Upper lobe of right lung (tissue), 1 donor: ENCODE measurements at regions not wholly inside any gene's neighbourhood (a gene's known extent, or its start where the extent isn't known, plus 50 kb on each side); places are given as distances from the start of the nearest gene placed in this dataset.

Experiments used
- ATAC-seq: fragments of 200-7000 bp; cut with Tn5 transposase; one replicate; pipeline ENCODE4 v1.9.1; 2020; ENCODE audit warnings: mild to moderate bottlenecking, moderate library complexity
- DNase-seq: peaks from one replicate; pipeline ENCODE4 v3.0.0-alpha.2; 2020
- H3K27ac ChIP-seq: fragments of 200-600 bp; one replicate; pipeline ENCODE4 v1.8.0; 2022
- H3K27me3 ChIP-seq: fragments of 200-600 bp; one replicate; pipeline ENCODE4 v1.8.0; 2022; ENCODE audit warnings: mild to moderate bottlenecking
- H3K36me3 ChIP-seq: fragments of 200-600 bp; one replicate; pipeline ENCODE4 v1.8.0; 2022
- H3K4me1 ChIP-seq: fragments of 200-600 bp; one replicate; pipeline ENCODE4 v1.8.0; 2022
- H3K4me3 ChIP-seq: fragments of 200-600 bp; one replicate; pipeline ENCODE4 v1.8.0; 2022; ENCODE audit warnings: mild to moderate bottlenecking
- H3K9me3 ChIP-seq: fragments of 200-600 bp; one replicate; pipeline ENCODE4 v1.8.0; 2022
- intact Hi-C: fragments of 100-400 bp; cut with DNase I; formaldehyde crosslinking; loops from one replicate; pipeline ENCODE4 v1.11.0; 2022
- TF ChIP-seq, protein P1 (sequence below): fragments of 200-600 bp; IDR thresholded peaks from one replicate; pipeline ENCODE4 v1.8.0; 2022; ENCODE audit warnings: antibody characterized with exemption
- donor health status: DM: no; HTN: yes; CAD: no; lungs with severe emphysema.

DNA sequence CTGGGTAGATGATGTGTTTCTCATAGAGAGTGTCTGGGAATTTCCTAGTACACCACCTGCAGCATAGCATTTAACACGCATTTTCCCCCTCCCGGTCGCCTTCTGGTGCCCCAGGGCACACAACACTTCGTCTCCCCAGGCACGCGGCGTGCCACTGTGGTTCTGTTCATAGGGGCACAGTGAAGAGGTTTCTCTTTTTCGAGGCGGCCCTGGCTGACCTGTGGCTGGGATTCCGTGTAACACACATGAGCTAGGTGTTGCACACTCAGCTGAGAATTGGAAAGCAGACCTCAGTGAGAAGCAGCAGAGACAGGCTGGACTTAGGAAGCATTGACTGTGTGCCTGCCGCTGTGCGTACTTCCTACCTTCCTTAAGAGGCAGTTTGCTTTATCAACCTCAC is 214.3 kb upstream of the SHH start:
- no peaks in the 10 kb centered on the region for H3K27me3 ChIP-seq
- DNase-seq, result no peak
- H3K4me3 ChIP-seq, result no peak overlapping the region
- no peak overlapping the region for H3K27ac ChIP-seq
- no peak for ATAC-seq
- H3K9me3 ChIP-seq, result no peaks in the 10 kb centered on the region
- no peaks in the 10 kb centered on the region for H3K4me1 ChIP-seq
- TF ChIP-seq, protein P1, sequence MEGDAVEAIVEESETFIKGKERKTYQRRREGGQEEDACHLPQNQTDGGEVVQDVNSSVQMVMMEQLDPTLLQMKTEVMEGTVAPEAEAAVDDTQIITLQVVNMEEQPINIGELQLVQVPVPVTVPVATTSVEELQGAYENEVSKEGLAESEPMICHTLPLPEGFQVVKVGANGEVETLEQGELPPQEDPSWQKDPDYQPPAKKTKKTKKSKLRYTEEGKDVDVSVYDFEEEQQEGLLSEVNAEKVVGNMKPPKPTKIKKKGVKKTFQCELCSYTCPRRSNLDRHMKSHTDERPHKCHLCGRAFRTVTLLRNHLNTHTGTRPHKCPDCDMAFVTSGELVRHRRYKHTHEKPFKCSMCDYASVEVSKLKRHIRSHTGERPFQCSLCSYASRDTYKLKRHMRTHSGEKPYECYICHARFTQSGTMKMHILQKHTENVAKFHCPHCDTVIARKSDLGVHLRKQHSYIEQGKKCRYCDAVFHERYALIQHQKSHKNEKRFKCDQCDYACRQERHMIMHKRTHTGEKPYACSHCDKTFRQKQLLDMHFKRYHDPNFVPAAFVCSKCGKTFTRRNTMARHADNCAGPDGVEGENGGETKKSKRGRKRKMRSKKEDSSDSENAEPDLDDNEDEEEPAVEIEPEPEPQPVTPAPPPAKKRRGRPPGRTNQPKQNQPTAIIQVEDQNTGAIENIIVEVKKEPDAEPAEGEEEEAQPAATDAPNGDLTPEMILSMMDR, result no peak
- intact Hi-C loops, result no loop called here
- no peaks in the 10 kb centered on the region for H3K36me3 ChIP-seq

DNA sequence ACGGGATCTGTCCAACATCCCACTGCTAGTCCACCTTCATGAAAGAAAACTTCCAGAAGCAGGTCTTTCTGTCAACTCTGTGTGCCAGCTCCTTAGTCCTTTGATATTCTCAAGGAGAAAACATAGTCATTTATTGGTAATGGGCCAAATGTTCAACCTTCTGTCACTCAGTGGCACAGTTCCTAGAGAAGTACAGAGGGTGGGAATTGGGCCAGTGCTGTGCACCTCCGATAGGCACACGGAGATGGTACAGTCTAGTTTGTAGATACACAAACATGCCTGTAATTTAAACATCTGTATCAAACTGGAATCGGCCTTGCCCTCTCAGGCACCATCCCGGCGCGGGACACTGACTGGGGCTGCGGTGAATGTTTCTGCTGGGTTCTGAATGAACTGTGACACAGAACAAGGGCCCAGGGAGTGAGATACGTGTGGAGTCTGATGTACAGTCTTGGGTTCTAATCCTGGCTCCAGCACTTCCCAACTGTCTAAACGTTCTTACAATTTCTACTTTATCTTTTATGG is 213.9 kb upstream of the SHH start:
- intact Hi-C loops, result no loop called here
- no peaks in the 10 kb centered on the region for H3K9me3 ChIP-seq
- no peak for ATAC-seq
- H3K36me3 ChIP-seq, result no peaks in the 10 kb centered on the region
- H3K27me3 ChIP-seq, result no peaks in the 10 kb centered on the region
- no peak overlapping the region for H3K27ac ChIP-seq
- DNase-seq, result no peak
- H3K4me1 ChIP-seq, result no peaks in the 10 kb centered on the region
- H3K4me3 ChIP-seq, result no peak overlapping the region
- TF ChIP-seq, protein P1, result no peak

DNA sequence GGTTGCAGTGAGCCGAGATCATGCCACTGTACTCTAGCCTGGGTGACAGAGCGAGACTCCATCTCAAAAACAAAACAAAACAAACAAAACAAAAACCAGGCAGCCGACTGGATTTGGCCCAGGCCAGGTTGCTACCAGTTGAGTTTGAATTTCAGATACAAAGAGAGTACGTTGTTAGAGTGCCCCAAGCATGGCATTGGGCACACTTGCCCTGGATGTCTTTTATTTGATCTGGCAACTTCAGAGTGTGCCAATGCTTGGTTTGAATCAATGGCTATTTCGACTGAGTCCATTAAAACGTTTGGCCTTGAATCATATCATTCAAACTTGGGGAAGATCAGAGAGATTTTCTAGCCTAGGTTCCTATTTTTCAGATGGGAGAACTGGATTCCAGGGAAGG is 213.4 kb upstream of the SHH start:
- Histone ChIP-seq H3K9me3 (no peaks in the 10 kb centered on the region), H3K4me3 (no peak overlapping the region), H3K27me3 (no peaks in the 10 kb centered on the region), H3K36me3 (no peaks in the 10 kb centered on the region), H3K4me1 (no peaks in the 10 kb centered on the region), H3K27ac (no peak overlapping the region)
- DNase-seq (no peak), ATAC-seq (no peak)
- intact Hi-C loops, result no loop called here
- TF ChIP-seq, protein P1, result no peak

DNA sequence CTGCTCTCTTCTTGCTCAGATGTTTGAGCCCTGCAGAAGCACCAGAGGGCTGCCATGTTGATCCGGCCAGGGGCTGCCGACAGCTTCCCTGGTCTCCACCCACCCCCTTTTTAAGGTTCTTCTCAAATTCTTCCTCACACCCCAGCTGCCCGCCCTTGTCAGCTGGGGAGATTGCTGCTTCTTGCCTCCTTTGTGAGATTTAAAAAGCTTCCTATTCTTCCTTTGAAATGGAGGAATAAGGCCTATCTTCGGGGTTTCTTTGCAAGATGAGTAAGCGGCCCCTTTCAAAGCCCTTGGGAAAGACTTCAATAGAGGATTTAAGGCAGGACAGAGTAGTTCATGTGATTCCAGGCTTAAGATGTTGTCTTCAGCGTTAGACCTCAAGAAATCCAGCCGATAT is 211.9 kb upstream of the SHH start:
- Histone ChIP-seq H3K4me3 (no peak overlapping the region), H3K9me3 (no peaks in the 10 kb centered on the region), H3K27ac (no peak overlapping the region), H3K4me1 (no peaks in the 10 kb centered on the region), H3K27me3 (no peaks in the 10 kb centered on the region), H3K36me3 (no peaks in the 10 kb centered on the region)
- TF ChIP-seq, protein P1, result no peak
- intact Hi-C loops, result no loop called here
- ATAC-seq (no peak), DNase-seq (no peak)

DNA sequence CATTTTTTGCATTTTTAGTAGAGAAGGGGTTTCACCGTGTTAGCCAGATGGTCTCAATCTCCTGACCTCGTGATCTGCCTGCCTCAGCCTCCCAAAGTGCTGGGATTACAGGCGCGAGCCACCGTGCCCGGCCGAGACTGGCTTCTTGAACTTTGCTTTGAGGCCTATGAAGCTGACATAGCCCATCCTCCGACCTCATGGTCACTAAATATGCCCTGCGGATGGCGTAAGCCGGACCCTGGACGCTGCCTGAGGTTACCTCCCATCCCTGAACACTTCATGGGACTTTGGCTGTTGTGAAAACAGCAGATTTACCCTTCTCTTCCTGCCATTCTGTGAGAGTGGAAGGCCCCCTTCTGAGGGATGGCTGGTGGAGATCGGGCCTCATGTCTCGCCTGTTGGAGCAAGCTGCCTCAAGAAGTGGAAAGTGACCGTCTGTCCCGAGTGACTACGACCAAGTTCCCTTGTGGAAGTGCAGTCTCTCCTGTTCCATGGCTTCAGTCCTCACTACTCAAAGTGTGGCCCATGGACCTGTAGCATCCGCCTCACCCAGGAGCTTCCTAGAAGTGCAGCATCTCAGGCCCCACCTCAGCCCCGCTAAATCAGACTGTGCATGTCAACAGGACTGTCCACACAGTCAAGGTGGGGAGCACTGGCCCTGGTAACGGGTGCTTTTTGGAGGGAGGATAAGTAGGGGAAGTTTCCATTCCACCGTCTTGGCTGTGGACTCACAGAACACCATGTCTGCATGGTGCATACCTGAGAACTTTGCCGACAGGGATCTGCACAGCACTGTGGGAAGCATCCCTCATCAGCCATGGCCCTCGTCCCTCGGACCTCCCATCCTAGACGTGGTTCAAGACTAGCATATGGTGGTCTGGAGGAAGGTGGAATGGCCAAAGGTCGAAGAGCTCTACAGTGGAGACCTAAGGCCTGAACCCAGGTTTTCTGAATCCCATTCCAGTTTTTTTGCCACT is 210.5 kb upstream of the SHH start:
- Histone ChIP-seq H3K27me3 (no peaks in the 10 kb centered on the region), H3K4me3 (no peak overlapping the region), H3K4me1 (no peaks in the 10 kb centered on the region), H3K36me3 (no peaks in the 10 kb centered on the region), H3K27ac (no peak overlapping the region), H3K9me3 (no peaks in the 10 kb centered on the region)
- TF ChIP-seq, protein P1, result no peak
- DNase-seq (no peak), ATAC-seq (no peak)
- intact Hi-C loops, result no loop called here
